ENCODE measurements at regions not wholly inside any gene's neighbourhood (a gene's known extent, or its start where the extent isn't known, plus 50 kb on each side); places are given as distances from the start of the nearest gene placed in this dataset.

GRCh38 chr11:59271247-59271755 is 58.6 kb upstream of the MPEG1 start:
- TF ChIP-seq CTCF (IDR thresholded peaks at IDR 0.05): no peak
- no peak for TF ChIP-seq EP300 (IDR thresholded peaks at IDR 0.05)
- no peak for TF ChIP-seq POLR2A (IDR thresholded peaks at IDR 0.05)
- no peak for TF ChIP-seq POLR2AphosphoS5 (IDR thresholded peaks at IDR 0.05)

Data from sigmoid colon (tissue), 4 donors.